NCI-H146 treated with DMSO at 0.1 percent for 48 hours (cell line): ENCODE measurements at regions not wholly inside any gene's neighbourhood (a gene's known extent, or its start where the extent isn't known, plus 50 kb on each side); places are given as distances from the start of the nearest gene placed in this dataset.

Experiments
- DNase-seq: peaks from one replicate; lab custom pipeline; 2025; ENCODE audit not compliant: unreplicated experiment; lab: John Stamatoyannopoulos, UW

- DNase-seq: no peak
Measured at GRCh38 chr19:30648866-30649862, 277.0 kb downstream of the ZNF536 start.

GRCh38 chr19:30647891-30648720 lies 275.9 kb downstream of the ZNF536 start:
- no peak for DNase-seq

- DNase-seq: no peak
Measured at GRCh38 chr19:30646806-30647205, 274.6 kb downstream of the ZNF536 start.

- DNase-seq: no peak
Measured at GRCh38 chr19:30645946-30646577, 273.9 kb downstream of the ZNF536 start.

- DNase-seq: no peak
Measured at GRCh38 chr19:30640252-30640965, 268.2 kb downstream of the ZNF536 start.

GRCh38 chr19:30638889-30639288 lies 266.7 kb downstream of the ZNF536 start:
- no peak for DNase-seq

GRCh38 chr19:30637926-30638325 lies 265.7 kb downstream of the ZNF536 start:
- DNase-seq: no peak

GRCh38 chr19:30634996-30635975 lies 263.1 kb downstream of the ZNF536 start:
- no peak for DNase-seq

- no peak for DNase-seq
Measured at GRCh38 chr19:30634131-30634830, 262.1 kb downstream of the ZNF536 start.

- no peak for DNase-seq
Measured at GRCh38 chr19:30631033-30631370, 258.8 kb downstream of the ZNF536 start.

GRCh38 chr19:30630289-30631032 lies 258.3 kb downstream of the ZNF536 start:
- no peak for DNase-seq

- DNase-seq: no peak
Measured at GRCh38 chr19:30629086-30629485, 256.9 kb downstream of the ZNF536 start.

GRCh38 chr19:30626626-30626966 lies 254.4 kb downstream of the ZNF536 start:
- DNase-seq: no peak

- no peak for DNase-seq
Measured at GRCh38 chr19:30625947-30626625, 253.9 kb downstream of the ZNF536 start.

- DNase-seq: no peak
Measured at GRCh38 chr19:30622276-30622675, 250.1 kb downstream of the ZNF536 start.

- no peak for DNase-seq
Measured at GRCh38 chr19:30621326-30621920, 249.2 kb downstream of the ZNF536 start.

- no peak for DNase-seq
Measured at GRCh38 chr19:30620354-30620753, 248.2 kb downstream of the ZNF536 start.
